ENCODE measurements at regions not wholly inside any gene's neighbourhood (a gene's known extent, or its start where the extent isn't known, plus 50 kb on each side); places are given as distances from the start of the nearest gene placed in this dataset.

- no peak overlapping the region for H3K4me3 Mint-ChIP-seq
- H3K4me1 Mint-ChIP-seq: no peaks in the 10 kb centered on the region
- H3K36me3 Mint-ChIP-seq: no peaks in the 10 kb centered on the region
- no peaks in the 10 kb centered on the region for H3K36me3 ChIP-seq (ENCODE audit: control insufficient read depth, insufficient read depth, low read length)
- no peaks in the 10 kb centered on the region for H3K4me1 ChIP-seq (ENCODE audit: control insufficient read depth, insufficient read depth, low read length, poor library complexity, severe bottlenecking)
- H3K27ac Mint-ChIP-seq: no peak overlapping the region
- no peaks in the 10 kb centered on the region for H3K27me3 ChIP-seq (ENCODE audit: control insufficient read depth, insufficient read depth, low read length)
- DNase-seq (no peak), ATAC-seq (ENCODE audit: low read depth in 2 of 2) (no peak)
- H3K27me3 Mint-ChIP-seq: no peaks in the 10 kb centered on the region
- H3K9me3 ChIP-seq (ENCODE audit: control insufficient read depth in 2 of 2, low read length in 2 of 2): no peaks in the 10 kb centered on the region
- peaks cover 0 to 1% (median 0%) of the 10 kb centered on the region in 7 donors for H3K9me3 Mint-ChIP-seq
- H3K27ac ChIP-seq (ENCODE audit: insufficient read depth, low read length, poor library complexity, severe bottlenecking): no peak overlapping the region
- H3K4me3 ChIP-seq (ENCODE audit: low read depth, low read length): no peak overlapping the region
Measured at GRCh38 chr2:129737660-129738527, 241.6 kb upstream of the RAB6C start.

GRCh38 chr2:129738799-129739198 lies 240.7 kb upstream of the RAB6C start:
- Mint-ChIP-seq H3K9me3 (peaks cover 0 to 1% (median 0%) of the 10 kb centered on the region in 7 donors), H3K27me3 (no peaks in the 10 kb centered on the region), H3K27ac (no peak overlapping the region), H3K4me3 (no peak overlapping the region), H3K4me1 (no peaks in the 10 kb centered on the region), H3K36me3 (no peaks in the 10 kb centered on the region)
- no peak for DNase-seq
- H3K4me1 ChIP-seq (ENCODE audit: control insufficient read depth, insufficient read depth, low read length, poor library complexity, severe bottlenecking): no peaks in the 10 kb centered on the region
- H3K9me3 ChIP-seq (ENCODE audit: control insufficient read depth in 2 of 2, low read length in 2 of 2): no peaks in the 10 kb centered on the region
- ATAC-seq (ENCODE audit: low read depth in 2 of 2): no peak
- H3K4me3 ChIP-seq (ENCODE audit: low read depth, low read length): no peak overlapping the region
- no peaks in the 10 kb centered on the region for H3K36me3 ChIP-seq (ENCODE audit: control insufficient read depth, insufficient read depth, low read length)
- H3K27me3 ChIP-seq (ENCODE audit: control insufficient read depth, insufficient read depth, low read length): no peaks in the 10 kb centered on the region
- no peak overlapping the region for H3K27ac ChIP-seq (ENCODE audit: insufficient read depth, low read length, poor library complexity, severe bottlenecking)

DNA sequence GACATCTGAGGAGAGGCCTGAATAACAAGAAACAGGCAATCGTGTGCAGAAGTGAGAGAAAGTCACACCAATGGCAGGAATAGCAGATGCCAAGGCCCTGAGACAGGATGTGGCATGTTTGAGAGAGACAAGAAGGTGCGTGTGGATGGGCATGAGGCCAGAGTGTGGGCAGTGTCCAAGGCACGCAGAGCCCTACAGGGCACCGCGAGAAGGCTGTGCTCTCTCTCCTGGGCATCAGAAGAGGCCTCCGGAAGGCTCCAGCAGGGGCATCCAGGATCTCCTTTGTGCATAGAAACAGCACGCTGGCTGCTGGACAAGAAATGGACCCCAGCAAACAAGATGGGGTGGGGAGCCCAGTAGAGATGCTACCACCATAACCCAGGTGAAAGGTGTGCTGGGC lies 239.0 kb upstream of the RAB6C start:
- Mint-ChIP-seq H3K27ac (no peak overlapping the region), H3K9me3 (peaks cover 0 to 1% (median 0%) of the 10 kb centered on the region in 7 donors), H3K4me1 (no peaks in the 10 kb centered on the region), H3K36me3 (no peaks in the 10 kb centered on the region), H3K27me3 (no peaks in the 10 kb centered on the region), H3K4me3 (no peak overlapping the region)
- Histone ChIP-seq H3K27ac (ENCODE audit: insufficient read depth, low read length, poor library complexity, severe bottlenecking) (no peak overlapping the region), H3K9me3 (ENCODE audit: control insufficient read depth in 2 of 2, low read length in 2 of 2) (no peaks in the 10 kb centered on the region), H3K4me1 (ENCODE audit: control insufficient read depth, insufficient read depth, low read length, poor library complexity, severe bottlenecking) (no peaks in the 10 kb centered on the region), H3K4me3 (ENCODE audit: low read depth, low read length) (no peak overlapping the region), H3K27me3 (ENCODE audit: control insufficient read depth, insufficient read depth, low read length) (no peaks in the 10 kb centered on the region), H3K36me3 (ENCODE audit: control insufficient read depth, insufficient read depth, low read length) (no peaks in the 10 kb centered on the region)
- ATAC-seq (ENCODE audit: low read depth in 2 of 2) (no peak), DNase-seq (no peak)

DNA sequence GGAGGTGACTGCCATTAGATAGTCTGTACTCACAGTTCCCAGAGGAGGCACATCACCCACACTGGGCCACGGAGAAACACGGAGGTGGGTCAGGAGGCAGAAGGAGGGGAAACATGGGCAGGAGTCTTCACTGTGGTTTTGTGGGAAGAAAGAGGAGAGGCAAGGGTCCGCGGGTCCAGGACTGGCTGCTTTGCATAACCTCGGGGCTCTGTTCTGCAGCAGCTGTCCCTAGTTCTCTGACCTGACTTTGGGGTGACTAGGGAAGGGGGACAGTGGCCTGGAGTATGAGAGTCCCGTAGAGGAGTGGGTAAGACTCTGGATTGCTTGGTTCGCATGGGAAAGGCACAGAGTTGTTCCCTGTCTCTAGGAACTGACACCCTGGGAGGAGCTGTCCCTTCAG lies 238.3 kb upstream of the RAB6C start:
- H3K36me3 ChIP-seq (ENCODE audit: control insufficient read depth, insufficient read depth, low read length): no peaks in the 10 kb centered on the region
- Mint-ChIP-seq H3K9me3 (peaks cover 0 to 3% (median 0%) of the 10 kb centered on the region in 7 donors), H3K4me3 (no peak overlapping the region), H3K27me3 (no peaks in the 10 kb centered on the region), H3K4me1 (no peaks in the 10 kb centered on the region), H3K27ac (no peak overlapping the region), H3K36me3 (no peaks in the 10 kb centered on the region)
- H3K27ac ChIP-seq (ENCODE audit: insufficient read depth, low read length, poor library complexity, severe bottlenecking): no peak overlapping the region
- no peak overlapping the region for H3K4me3 ChIP-seq (ENCODE audit: low read depth, low read length)
- H3K9me3 ChIP-seq (ENCODE audit: control insufficient read depth in 2 of 2, low read length in 2 of 2): no peaks in the 10 kb centered on the region
- ATAC-seq (ENCODE audit: low read depth in 2 of 2) (no peak), DNase-seq (no peak)
- no peaks in the 10 kb centered on the region for H3K27me3 ChIP-seq (ENCODE audit: control insufficient read depth, insufficient read depth, low read length)
- H3K4me1 ChIP-seq (ENCODE audit: control insufficient read depth, insufficient read depth, low read length, poor library complexity, severe bottlenecking): no peaks in the 10 kb centered on the region

- no peak overlapping the region for H3K27ac ChIP-seq (ENCODE audit: insufficient read depth, low read length, poor library complexity, severe bottlenecking)
- H3K9me3 ChIP-seq (ENCODE audit: control insufficient read depth in 2 of 2, low read length in 2 of 2): no peaks in the 10 kb centered on the region
- Mint-ChIP-seq H3K27me3 (no peaks in the 10 kb centered on the region), H3K36me3 (no peaks in the 10 kb centered on the region), H3K9me3 (peaks cover 0 to 3% (median 0%) of the 10 kb centered on the region in 7 donors), H3K27ac (no peak overlapping the region), H3K4me1 (no peaks in the 10 kb centered on the region), H3K4me3 (no peak overlapping the region)
- DNase-seq (no peak), ATAC-seq (ENCODE audit: low read depth in 2 of 2) (no peak)
- no peaks in the 10 kb centered on the region for H3K27me3 ChIP-seq (ENCODE audit: control insufficient read depth, insufficient read depth, low read length)
- no peaks in the 10 kb centered on the region for H3K4me1 ChIP-seq (ENCODE audit: control insufficient read depth, insufficient read depth, low read length, poor library complexity, severe bottlenecking)
- no peak overlapping the region for H3K4me3 ChIP-seq (ENCODE audit: low read depth, low read length)
- H3K36me3 ChIP-seq (ENCODE audit: control insufficient read depth, insufficient read depth, low read length): no peaks in the 10 kb centered on the region
Measured at GRCh38 chr2:129741623-129742022, 237.8 kb upstream of the RAB6C start.

GRCh38 chr2:129742415-129743180 lies 236.9 kb upstream of the RAB6C start:
- no peaks in the 10 kb centered on the region for H3K27me3 ChIP-seq (ENCODE audit: control insufficient read depth, insufficient read depth, low read length)
- Mint-ChIP-seq H3K27me3 (no peaks in the 10 kb centered on the region), H3K4me1 (no peaks in the 10 kb centered on the region), H3K4me3 (no peak overlapping the region), H3K36me3 (no peaks in the 10 kb centered on the region), H3K27ac (no peak overlapping the region), H3K9me3 (peaks cover 0 to 3% (median 0%) of the 10 kb centered on the region in 7 donors)
- H3K36me3 ChIP-seq (ENCODE audit: control insufficient read depth, insufficient read depth, low read length): no peaks in the 10 kb centered on the region
- DNase-seq (no peak), ATAC-seq (ENCODE audit: low read depth in 2 of 2) (no peak)
- no peaks in the 10 kb centered on the region for H3K4me1 ChIP-seq (ENCODE audit: control insufficient read depth, insufficient read depth, low read length, poor library complexity, severe bottlenecking)
- H3K27ac ChIP-seq (ENCODE audit: insufficient read depth, low read length, poor library complexity, severe bottlenecking): no peak overlapping the region
- no peaks in the 10 kb centered on the region for H3K9me3 ChIP-seq (ENCODE audit: control insufficient read depth in 2 of 2, low read length in 2 of 2)
- no peak overlapping the region for H3K4me3 ChIP-seq (ENCODE audit: low read depth, low read length)

GRCh38 chr2:129744141-129744540 lies 235.3 kb upstream of the RAB6C start:
- DNase-seq (no peak), ATAC-seq (ENCODE audit: low read depth in 2 of 2) (no peak)
- no peak overlapping the region for H3K4me3 Mint-ChIP-seq
- no peaks in the 10 kb centered on the region for H3K27me3 Mint-ChIP-seq
- peaks cover 0 to 3% (median 0%) of the 10 kb centered on the region in 7 donors for H3K9me3 Mint-ChIP-seq
- H3K4me1 Mint-ChIP-seq: no peaks in the 10 kb centered on the region
- H3K36me3 Mint-ChIP-seq: no peaks in the 10 kb centered on the region
- H3K27ac Mint-ChIP-seq: no peak overlapping the region
- H3K4me3 ChIP-seq (ENCODE audit: low read depth, low read length): no peak overlapping the region
- H3K4me1 ChIP-seq (ENCODE audit: control insufficient read depth, insufficient read depth, low read length, poor library complexity, severe bottlenecking): no peaks in the 10 kb centered on the region
- no peak overlapping the region for H3K27ac ChIP-seq (ENCODE audit: insufficient read depth, low read length, poor library complexity, severe bottlenecking)
- H3K27me3 ChIP-seq (ENCODE audit: control insufficient read depth, insufficient read depth, low read length): no peaks in the 10 kb centered on the region
- H3K36me3 ChIP-seq (ENCODE audit: control insufficient read depth, insufficient read depth, low read length): no peaks in the 10 kb centered on the region
- no peaks in the 10 kb centered on the region for H3K9me3 ChIP-seq (ENCODE audit: control insufficient read depth in 2 of 2, low read length in 2 of 2)

Measured in CD4-positive, CD25-positive, alpha-beta regulatory T cell (primary cell).